ENCODE measurements at regions not wholly inside any gene's neighbourhood (a gene's known extent, or its start where the extent isn't known, plus 50 kb on each side); places are given as distances from the start of the nearest gene placed in this dataset.
A peak's percentile ranks its signal among the peaks of the same experiment; 100 is the strongest.

DNA sequence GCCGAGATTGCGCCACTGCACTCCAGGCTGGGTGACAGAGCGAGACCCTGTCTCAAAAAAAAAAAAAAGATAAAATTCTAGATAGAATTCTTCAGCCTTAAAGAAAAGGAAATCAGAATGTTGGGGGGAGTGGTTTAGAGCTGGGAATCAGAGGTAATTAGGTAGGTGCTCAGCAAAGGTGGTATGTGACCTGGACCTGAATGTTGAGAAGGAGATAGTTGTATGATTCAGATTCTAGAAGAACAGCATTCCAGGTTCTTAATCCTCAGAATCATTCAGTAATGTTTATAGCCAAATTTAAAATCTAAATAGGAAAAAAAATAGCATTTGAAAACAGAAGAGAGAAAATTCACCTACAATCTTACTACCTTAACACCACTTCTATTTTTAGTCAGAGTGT is 71.3 kb upstream of the UBE2E1 start:
- intact Hi-C loops (cut with DNase I), result no loop called here
- TF ChIP-seq CTCF (IDR thresholded peaks at IDR 0.05), result no peak
- WGBS, 3 donors, result 97 to 99% (median 98%) methylated on average over 3 of the region's 3 CpGs
- H3K9me3 ChIP-seq, result no peaks in the 10 kb centered on the region
- ATAC-seq (no peak), DNase-seq (no peak)
- peaks cover 3% of the 10 kb centered on the region for H3K4me1 ChIP-seq
- H3K4me3 ChIP-seq, result no peak overlapping the region
- H3K27ac ChIP-seq, result no peak overlapping the region
- H3K27me3 ChIP-seq (ENCODE audit: insufficient read depth in 3 of 3, low read length in 2 of 3), result no peaks in the 10 kb centered on the region
- no peaks in the 10 kb centered on the region for H3K36me3 ChIP-seq (ENCODE audit: insufficient read depth in 1 of 2, low read depth in 1 of 2)

GRCh38 chr3:23735062-23735461 is 70.7 kb upstream of the UBE2E1 start:
- Histone ChIP-seq H3K4me3 (no peak overlapping the region), H3K36me3 (ENCODE audit: insufficient read depth in 1 of 2, low read depth in 1 of 2) (no peaks in the 10 kb centered on the region), H3K9me3 (no peaks in the 10 kb centered on the region), H3K27me3 (ENCODE audit: insufficient read depth in 3 of 3, low read length in 2 of 3) (no peaks in the 10 kb centered on the region), H3K4me1 (peaks cover 9% of the 10 kb centered on the region), H3K27ac (no peak overlapping the region)
- no peak for DNase-seq
- TF ChIP-seq CTCF (IDR thresholded peaks at IDR 0.05), result no peak
- 58 to 71% (median 71%) methylated on average over 3 of the region's 3 CpGs for WGBS, 3 donors
- ATAC-seq, result no peak
- intact Hi-C loops (cut with DNase I), result no loop called here

- no peak for ATAC-seq
- Histone ChIP-seq H3K4me3 (no peak overlapping the region), H3K36me3 (ENCODE audit: insufficient read depth in 1 of 2, low read depth in 1 of 2) (no peaks in the 10 kb centered on the region), H3K9me3 (no peaks in the 10 kb centered on the region), H3K4me1 (peaks cover 13% of the 10 kb centered on the region), H3K27ac (no peak overlapping the region), H3K27me3 (ENCODE audit: insufficient read depth in 3 of 3, low read length in 2 of 3) (no peaks in the 10 kb centered on the region)
- WGBS, 3 donors, result 43 to 57% (median 47%) methylated on average over 8 of the region's 8 CpGs
- DNase-seq, result no peak
- TF ChIP-seq CTCF (IDR thresholded peaks at IDR 0.05), result no peak
- intact Hi-C loops (cut with DNase I), result no loop called here
Observed at GRCh38 chr3:23735535-23736326, 70.0 kb upstream of the UBE2E1 start.

- Histone ChIP-seq H3K27ac (no peak overlapping the region), H3K36me3 (ENCODE audit: insufficient read depth in 1 of 2, low read depth in 1 of 2) (no peaks in the 10 kb centered on the region), H3K9me3 (no peaks in the 10 kb centered on the region), H3K4me1 (peaks cover 13% of the 10 kb centered on the region), H3K4me3 (no peak overlapping the region), H3K27me3 (ENCODE audit: insufficient read depth in 3 of 3, low read length in 2 of 3) (no peaks in the 10 kb centered on the region)
- intact Hi-C loops (cut with DNase I), result no loop called here
- 93 to 96% (median 94%) methylated on average over 3 of the region's 3 CpGs for WGBS, 3 donors
- ATAC-seq (no peak), DNase-seq (no peak)
- no peak for TF ChIP-seq CTCF (IDR thresholded peaks at IDR 0.05)
Observed at GRCh38 chr3:23738944-23739343, 66.8 kb upstream of the UBE2E1 start.

- WGBS, 3 donors, result 12 to 31% (median 14%) methylated on average over 1 of the region's 1 CpG
- intact Hi-C loops (cut with DNase I), result no loop called here
- no peak for TF ChIP-seq CTCF (IDR thresholded peaks at IDR 0.05)
Observed at GRCh38 chr3:23739536-23739935, 66.2 kb upstream of the UBE2E1 start.

More at GRCh38 chr3:23739536-23739935, 66.2 kb upstream of the UBE2E1 start:
- Histone ChIP-seq H3K4me1 (peaks cover 13% of the 10 kb centered on the region), H3K4me3 (no peak overlapping the region), H3K27ac (no peak overlapping the region), H3K36me3 (ENCODE audit: insufficient read depth in 1 of 2, low read depth in 1 of 2) (no peaks in the 10 kb centered on the region), H3K9me3 (no peaks in the 10 kb centered on the region), H3K27me3 (ENCODE audit: insufficient read depth in 3 of 3, low read length in 2 of 3) (no peaks in the 10 kb centered on the region)
- ATAC-seq (peak; percentile 72 to 94 (median 80)), DNase-seq (no peak)

Data from psoas muscle (tissue), 7 donors.